ENCODE measurements at regions not wholly inside any gene's neighbourhood (a gene's known extent, or its start where the extent isn't known, plus 50 kb on each side); places are given as distances from the start of the nearest gene placed in this dataset.
A peak's percentile ranks its signal among the peaks of the same experiment; 100 is the strongest.

- no peak for DNase-seq (ENCODE audit: low spot score)
Observed at GRCh38 chr2:181242262-181242661, 214.9 kb upstream of the ITGA4 start.

GRCh38 chr2:181243319-181243718, 213.9 kb upstream of the ITGA4 start:
- no peak for DNase-seq (ENCODE audit: low spot score)

GRCh38 chr2:181250691-181251090, 206.5 kb upstream of the ITGA4 start:
- no peak for DNase-seq (ENCODE audit: low spot score)

GRCh38 chr2:181252262-181253148, 204.7 kb upstream of the ITGA4 start:
- no peak for DNase-seq (ENCODE audit: low spot score)

GRCh38 chr2:181253438-181253837, 203.7 kb upstream of the ITGA4 start:
- DNase-seq (ENCODE audit: low spot score): no peak

- DNase-seq (ENCODE audit: low spot score): no peak
Observed at GRCh38 chr2:181255651-181256050, 201.5 kb upstream of the ITGA4 start.

GRCh38 chr2:181258720-181259119, 198.5 kb upstream of the ITGA4 start:
- no peak for DNase-seq (ENCODE audit: low spot score)

GRCh38 chr2:181262782-181263181, 194.4 kb upstream of the ITGA4 start:
- DNase-seq (ENCODE audit: low spot score): no peak

- no peak for DNase-seq (ENCODE audit: low spot score)
Observed at GRCh38 chr2:181264001-181264400, 193.2 kb upstream of the ITGA4 start.

GRCh38 chr2:181264441-181264840, 192.7 kb upstream of the ITGA4 start:
- no peak for DNase-seq (ENCODE audit: low spot score)

- DNase-seq (ENCODE audit: low spot score): no peak
Observed at GRCh38 chr2:181266614-181267013, 190.6 kb upstream of the ITGA4 start.

GRCh38 chr2:181268174-181268867, 188.9 kb upstream of the ITGA4 start:
- no peak for DNase-seq (ENCODE audit: low spot score)

GRCh38 chr2:181273986-181274385, 183.2 kb upstream of the ITGA4 start:
- DNase-seq (ENCODE audit: low spot score): no peak

GRCh38 chr2:181275643-181276070, 181.5 kb upstream of the ITGA4 start:
- peak; percentile 51 for DNase-seq (ENCODE audit: low spot score)

- DNase-seq (ENCODE audit: low spot score): peak; percentile 79
Observed at GRCh38 chr2:181281206-181281832, 175.9 kb upstream of the ITGA4 start.

- no peak for DNase-seq (ENCODE audit: low spot score)
Observed at GRCh38 chr2:181285116-181285515, 172.1 kb upstream of the ITGA4 start.

GRCh38 chr2:181289698-181290097, 167.5 kb upstream of the ITGA4 start:
- no peak for DNase-seq (ENCODE audit: low spot score)

- DNase-seq (ENCODE audit: low spot score): no peak
Observed at GRCh38 chr2:181290182-181290581, 167.0 kb upstream of the ITGA4 start.

GRCh38 chr2:181294979-181295378, 162.2 kb upstream of the ITGA4 start:
- no peak for DNase-seq (ENCODE audit: low spot score)

GRCh38 chr2:181300600-181301291, 156.4 kb upstream of the ITGA4 start:
- DNase-seq (ENCODE audit: low spot score): peak; percentile 70

GRCh38 chr2:181304011-181304844, 153.0 kb upstream of the ITGA4 start:
- DNase-seq (ENCODE audit: low spot score): no peak

All from CD4-positive, alpha-beta T cell treated with Interleukin-2 at 100 ng/mL for 4 hours (primary cell).